Kidney (tissue), 13 donors: ENCODE measurements at regions not wholly inside any gene's neighbourhood (a gene's known extent, or its start where the extent isn't known, plus 50 kb on each side); places are given as distances from the start of the nearest gene placed in this dataset.

ENCODE experiments used
- DNase-seq, 5 donors: peaks; one replicate each; pipeline ENCODE4 v3.0.0-alpha.2; 2013 to 2020
- FAIRE-seq: peaks from 2 replicates; lab custom pipeline; 2012; peaks lifted over from hg19 to GRCh38; lab: Jason Lieb, UNC
- H3K27ac ChIP-seq, 2 donors: one replicate each; pipeline ENCODE4 v1.7.0; 2013; ENCODE audit warnings: low read depth in 2 of 2, low read length in 2 of 2, inconsistent platforms in 1 of 2
- H3K27me3 ChIP-seq: one replicate; pipeline ENCODE4 v1.7.1; 2013; ENCODE audit warnings: low read length, inconsistent platforms; ENCODE audit not compliant: control insufficient read depth, insufficient read depth
- H3K36me3 ChIP-seq, 3 donors: one replicate each; pipeline versions ENCODE4 v1.7.0 to v1.7.1; 2013; ENCODE audit warnings: low read length in 3 of 3, control low read depth in 1 of 3, inconsistent platforms in 1 of 3; ENCODE audit not compliant: insufficient read depth in 3 of 3, control insufficient read depth in 2 of 3
- H3K4me1 ChIP-seq, 3 donors: one replicate each; pipeline versions ENCODE4 v1.7.0 to v1.7.1; 2013; ENCODE audit warnings: low read length in 3 of 3, inconsistent platforms in 1 of 3, low read depth in 1 of 3; ENCODE audit not compliant: control insufficient read depth in 2 of 3, insufficient read depth in 2 of 3
- H3K4me3 ChIP-seq, 3 donors: one replicate each; pipeline versions ENCODE4 v1.7.0 to v1.8.1; 2013; ENCODE audit warnings: low read length in 3 of 3, control low read depth in 1 of 3, inconsistent platforms in 1 of 3
- H3K9ac ChIP-seq, 3 donors: one replicate each; pipeline versions ENCODE4 v1.7.0 to v1.7.1; 2013; ENCODE audit warnings: low read length in 3 of 3, control low read depth in 1 of 3, inconsistent platforms in 1 of 3
- H3K9me3 ChIP-seq, 3 donors: one replicate each; pipeline versions ENCODE4 v1.7.0 to v1.7.1; 2013; ENCODE audit warnings: low read length in 3 of 3, control low read depth in 1 of 3, inconsistent platforms in 1 of 3; ENCODE audit not compliant: control insufficient read depth in 2 of 3, insufficient read depth in 1 of 3
- CTCF ChIP-seq: IDR thresholded peaks from 3 replicates; pipeline ENCODE4 v1.5.1; 2012; ENCODE audit warnings: mild to moderate bottlenecking, moderate library complexity, borderline replicate concordance; ENCODE audit not compliant: insufficient read depth; ENCODE audit errors: extremely low read depth
- intact Hi-C: fragments of 100-400 bp; cut with DNase I; formaldehyde crosslinking; loops from one replicate; pipeline ENCODE4 v1.11.1; 2022
- donor health status: control.
- donor health status: control.
- donor health status: control.
- donor health status: control.
- donor health status: control.
- donor health status: DM: yes; HTN: yes; CAD: no.
- donor health status: Normal renal cell carcinoma (clear cell type).

GRCh38 chr7:41328544-41328943 lies 374.3 kb downstream of the INHBA start:
- H3K4me1 ChIP-seq = no peaks in the 10 kb centered on the region
- no peak overlapping the region for H3K9ac ChIP-seq
- no peaks in the 10 kb centered on the region for H3K27me3 ChIP-seq
- H3K36me3 ChIP-seq = no peaks in the 10 kb centered on the region
- FAIRE-seq = no peak
- H3K9me3 ChIP-seq = no peaks in the 10 kb centered on the region
- DNase-seq = no peak
- no peak for TF ChIP-seq CTCF
- intact Hi-C loops = no loop called here
- H3K4me3 ChIP-seq = no peak overlapping the region
- H3K27ac ChIP-seq = no peak overlapping the region

DNA sequence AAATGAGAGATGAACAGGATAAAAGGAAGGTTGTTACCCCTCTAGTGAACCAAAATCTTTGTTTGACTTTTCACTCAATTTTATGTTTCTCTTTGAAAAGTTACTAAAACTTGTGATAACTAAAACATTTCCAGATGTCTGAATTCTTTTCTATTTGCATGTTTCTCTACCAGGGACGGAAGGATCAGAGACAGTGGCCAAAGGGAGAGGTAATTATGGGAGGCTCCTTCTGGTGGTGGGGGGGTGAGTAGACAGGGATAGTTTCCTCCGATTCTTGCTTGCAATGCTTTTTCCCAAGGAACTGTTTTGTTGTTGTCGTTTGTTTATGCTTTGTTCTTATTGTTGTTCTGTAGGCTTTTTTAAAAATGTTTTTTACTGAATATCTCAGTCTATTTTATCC lies 374.8 kb downstream of the INHBA start:
- no peak overlapping the region for H3K4me3 ChIP-seq
- no peak for DNase-seq
- H3K9ac ChIP-seq = no peak overlapping the region
- no peak for TF ChIP-seq CTCF
- H3K27me3 ChIP-seq = no peaks in the 10 kb centered on the region
- H3K4me1 ChIP-seq = no peaks in the 10 kb centered on the region
- intact Hi-C loops = no loop called here
- FAIRE-seq = no peak
- no peaks in the 10 kb centered on the region for H3K9me3 ChIP-seq
- H3K27ac ChIP-seq = no peak overlapping the region
- H3K36me3 ChIP-seq = no peaks in the 10 kb centered on the region

DNA sequence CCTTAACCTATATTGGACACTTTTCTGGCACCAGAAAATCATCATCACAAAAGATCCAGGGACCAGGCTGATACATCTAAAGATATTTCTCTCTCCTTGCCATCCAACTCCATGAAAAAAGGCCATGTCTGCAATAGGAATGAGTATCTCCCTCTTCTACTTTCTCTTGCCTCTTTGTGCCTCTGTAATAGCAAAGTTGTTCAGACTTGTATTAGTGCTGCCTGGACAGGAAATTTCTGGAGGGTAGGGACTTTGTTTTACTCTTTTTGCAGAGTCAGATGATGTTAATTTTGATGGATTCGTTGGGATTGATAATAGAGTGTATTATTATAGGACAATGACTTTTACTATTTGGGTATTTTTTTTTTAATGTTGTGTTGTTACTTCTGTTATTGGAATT lies 376.3 kb downstream of the INHBA start:
- Histone ChIP-seq H3K9ac (no peak overlapping the region), H3K9me3 (no peaks in the 10 kb centered on the region), H3K27ac (no peak overlapping the region), H3K4me3 (no peak overlapping the region), H3K36me3 (no peaks in the 10 kb centered on the region), H3K4me1 (no peaks in the 10 kb centered on the region), H3K27me3 (no peaks in the 10 kb centered on the region)
- FAIRE-seq (no peak), DNase-seq (no peak)
- intact Hi-C loops = no loop called here
- no peak for TF ChIP-seq CTCF

- H3K4me3 ChIP-seq = no peak overlapping the region
- intact Hi-C loops = no loop called here
- FAIRE-seq = no peak
These were observed 379.1 kb downstream of the INHBA start for GRCh38 chr7:41323806-41324205.

More at GRCh38 chr7:41323806-41324205, 379.1 kb downstream of the INHBA start:
- no peak overlapping the region for H3K27ac ChIP-seq
- no peaks in the 10 kb centered on the region for H3K9me3 ChIP-seq
- no peaks in the 10 kb centered on the region for H3K4me1 ChIP-seq
- no peaks in the 10 kb centered on the region for H3K36me3 ChIP-seq
- no peak for DNase-seq
- no peak for TF ChIP-seq CTCF
- H3K9ac ChIP-seq = no peak overlapping the region
- no peaks in the 10 kb centered on the region for H3K27me3 ChIP-seq
